Astrocyte of the cerebellum (primary cell): ENCODE measurements at regions not wholly inside any gene's neighbourhood (a gene's known extent, or its start where the extent isn't known, plus 50 kb on each side); places are given as distances from the start of the nearest gene placed in this dataset.

Experiments
- DNase-seq: peaks from one replicate; pipeline ENCODE4 v3.0.0-alpha.2; 2011; ENCODE audit warnings: low read depth
- H3K4me3 ChIP-seq: 2 replicates; pipeline ENCODE4 v1.5.1; 2011; ENCODE audit warnings: mild to moderate bottlenecking, low read depth, low read length, moderate library complexity
- CTCF ChIP-seq: IDR thresholded peaks from 2 replicates; pipeline ENCODE4 v1.5.1; 2012; ENCODE audit warnings: low read length, low read depth, moderate library complexity, mild to moderate bottlenecking; ENCODE audit errors: missing control alignments
- in situ Hi-C: cut with HindIII; loops from 2 replicates; pipeline ENCODE4 v1.10.0; 2017; ENCODE audit warnings: low sequenced_read_pairs

- in situ Hi-C loops = no loop called here
- DNase-seq = no peak
- H3K4me3 ChIP-seq = no peak overlapping the region
- no peak for TF ChIP-seq CTCF
These were observed 129.3 kb upstream of the PGRMC2 start for GRCh38 chr4:128416921-128417320.

- no peak for DNase-seq
- no peak overlapping the region for H3K4me3 ChIP-seq
- no peak for TF ChIP-seq CTCF
- in situ Hi-C loops = no loop called here
These were observed 122.4 kb upstream of the PGRMC2 start for GRCh38 chr4:128410037-128410436.

- DNase-seq = no peak
- TF ChIP-seq CTCF = no peak
- in situ Hi-C loops = no loop called here
These were observed 116.0 kb upstream of the PGRMC2 start for GRCh38 chr4:128403586-128403985.

GRCh38 chr4:128394778-128395177 is 107.2 kb upstream of the PGRMC2 start:
- no peak for TF ChIP-seq CTCF
- in situ Hi-C loops = no loop called here
- H3K4me3 ChIP-seq = no peak overlapping the region

More at GRCh38 chr4:128403586-128403985, 116.0 kb upstream of the PGRMC2 start:
- no peak overlapping the region for H3K4me3 ChIP-seq

GRCh38 chr4:128393101-128393704 is 105.6 kb upstream of the PGRMC2 start:
- in situ Hi-C loops = no loop called here
- no peak for DNase-seq
- no peak for TF ChIP-seq CTCF
- no peak overlapping the region for H3K4me3 ChIP-seq

More at GRCh38 chr4:128394778-128395177, 107.2 kb upstream of the PGRMC2 start:
- no peak for DNase-seq

GRCh38 chr4:128390475-128390996 is 102.9 kb upstream of the PGRMC2 start:
- DNase-seq = no peak
- in situ Hi-C loops = no loop called here
- H3K4me3 ChIP-seq = no peak overlapping the region
- no peak for TF ChIP-seq CTCF

GRCh38 chr4:128388796-128389195 is 101.2 kb upstream of the PGRMC2 start:
- TF ChIP-seq CTCF = no peak
- in situ Hi-C loops = no loop called here
- no peak overlapping the region for H3K4me3 ChIP-seq
- DNase-seq = no peak
